ENCODE measurements at regions not wholly inside any gene's neighbourhood (a gene's known extent, or its start where the extent isn't known, plus 50 kb on each side); places are given as distances from the start of the nearest gene placed in this dataset.
"Not testable (repeated sequence)": the region's sequence is repeated elsewhere in the genome, so short reads cannot be mapped to it uniquely, and the experiment has no call there.

GRCh38 chr1:234917495-234918180 lies 211.0 kb downstream of the TOMM20 start:
- no peak for DNase-seq (ENCODE audit: low spot score)

GRCh38 chr1:234916840-234917239 lies 211.8 kb downstream of the TOMM20 start:
- no peak for DNase-seq (ENCODE audit: low spot score)

- DNase-seq (ENCODE audit: low spot score), result peak; percentile 36
These were observed 212.5 kb downstream of the TOMM20 start for GRCh38 chr1:234915924-234916675.

GRCh38 chr1:234914606-234915290 lies 213.9 kb downstream of the TOMM20 start:
- no peak for DNase-seq (ENCODE audit: low spot score)

- no peak for DNase-seq (ENCODE audit: low spot score)
These were observed 214.9 kb downstream of the TOMM20 start for GRCh38 chr1:234913771-234914170.

GRCh38 chr1:234913278-234913649 lies 215.4 kb downstream of the TOMM20 start:
- no peak for DNase-seq (ENCODE audit: low spot score)

GRCh38 chr1:234912548-234913277 lies 215.9 kb downstream of the TOMM20 start:
- no peak for DNase-seq (ENCODE audit: low spot score)

GRCh38 chr1:234911787-234912186 lies 216.8 kb downstream of the TOMM20 start:
- no peak for DNase-seq (ENCODE audit: low spot score)

GRCh38 chr1:234911136-234911535 lies 217.5 kb downstream of the TOMM20 start:
- DNase-seq (ENCODE audit: low spot score), result not testable (repeated sequence)

- no peak for DNase-seq (ENCODE audit: low spot score)
These were observed 218.8 kb downstream of the TOMM20 start for GRCh38 chr1:234909851-234910250.

- no peak for DNase-seq (ENCODE audit: low spot score)
These were observed 219.3 kb downstream of the TOMM20 start for GRCh38 chr1:234909307-234909810.

GRCh38 chr1:234908571-234908970 lies 220.1 kb downstream of the TOMM20 start:
- no peak for DNase-seq (ENCODE audit: low spot score)

GRCh38 chr1:234907940-234908405 lies 220.7 kb downstream of the TOMM20 start:
- no peak for DNase-seq (ENCODE audit: low spot score)

GRCh38 chr1:234907208-234907939 lies 221.3 kb downstream of the TOMM20 start:
- DNase-seq (ENCODE audit: low spot score), result no peak

- no peak for DNase-seq (ENCODE audit: low spot score)
These were observed 222.0 kb downstream of the TOMM20 start for GRCh38 chr1:234906654-234907053.

GRCh38 chr1:234902774-234903547 lies 225.7 kb downstream of the TOMM20 start:
- DNase-seq (ENCODE audit: low spot score), result no peak

GRCh38 chr1:234901491-234902049 lies 227.1 kb downstream of the TOMM20 start:
- DNase-seq (ENCODE audit: low spot score), result no peak

GRCh38 chr1:234900595-234900994 lies 228.0 kb downstream of the TOMM20 start:
- no peak for DNase-seq (ENCODE audit: low spot score)

- no peak for DNase-seq (ENCODE audit: low spot score)
These were observed 228.9 kb downstream of the TOMM20 start for GRCh38 chr1:234899730-234900072.

- no peak for DNase-seq (ENCODE audit: low spot score)
These were observed 229.5 kb downstream of the TOMM20 start for GRCh38 chr1:234899041-234899729.

All from NAMALWA (cell line).